MM.1S (cell line): ENCODE measurements at regions not wholly inside any gene's neighbourhood (a gene's known extent, or its start where the extent isn't known, plus 50 kb on each side); places are given as distances from the start of the nearest gene placed in this dataset.

ENCODE experiments used
- DNase-seq: peaks from one replicate; pipeline ENCODE4 v3.0.0-alpha.2; 2015
- H2AFZ ChIP-seq: fragments of 300-600 bp; sonication (generic); 2 replicates; pipeline ENCODE4 v1.6.0; 2016; ENCODE audit warnings: antibody characterized with exemption, low read length
- H3F3A ChIP-seq: fragments of 300-600 bp; sonication (generic); 2 replicates; pipeline ENCODE4 v1.6.1; 2016; ENCODE audit warnings: mild to moderate bottlenecking, antibody characterized with exemption, low read length, moderate library complexity, mixed read lengths; ENCODE audit not compliant: insufficient read depth
- H3K27ac ChIP-seq: fragments of 300-600 bp; sonication (generic); 2 replicates; pipeline ENCODE4 v1.5.1; 2016; ENCODE audit warnings: mild to moderate bottlenecking, low read length
- H3K27me3 ChIP-seq: fragments of 300-600 bp; sonication (generic); replicated peaks from 2 replicates; pipeline ENCODE4 v1.6.0; 2016; ENCODE audit warnings: low read length; ENCODE audit not compliant: insufficient read depth
- H3K36me3 ChIP-seq: fragments of 300-600 bp; sonication (generic); replicated peaks from 2 replicates; pipeline ENCODE4 v1.6.1; 2016; ENCODE audit warnings: mild to moderate bottlenecking, low read length, mixed read lengths; ENCODE audit not compliant: insufficient read depth
- H3K4me1 ChIP-seq: fragments of 300-600 bp; sonication (generic); 2 replicates; pipeline ENCODE4 v1.6.1; 2016; ENCODE audit warnings: low read length, mixed read lengths
- H3K4me2 ChIP-seq: fragments of 300-600 bp; sonication (generic); 2 replicates; pipeline ENCODE4 v1.6.0; 2016; ENCODE audit warnings: low read depth, low read length
- H3K4me3 ChIP-seq: fragments of 300-600 bp; sonication (generic); 2 replicates; pipeline ENCODE4 v1.5.1; 2016; ENCODE audit warnings: low read length, mixed read lengths
- H3K79me2 ChIP-seq: fragments of 300-600 bp; sonication (generic); 2 replicates; pipeline ENCODE4 v1.6.1; 2016; ENCODE audit warnings: mixed run types, low read length, mixed read lengths
- H3K9ac ChIP-seq: fragments of 300-600 bp; sonication (generic); 2 replicates; pipeline ENCODE4 v1.6.1; 2016; ENCODE audit warnings: low read length, mixed read lengths
- H3K9me2 ChIP-seq: fragments of 300-600 bp; sonication (generic); replicated peaks from 2 replicates; pipeline ENCODE4 v1.6.1; 2016; ENCODE audit warnings: mild to moderate bottlenecking, low read length, mixed read lengths; ENCODE audit not compliant: insufficient read depth
- H3K9me3 ChIP-seq: fragments of 300-600 bp; sonication (generic); replicated peaks from 2 replicates; pipeline ENCODE4 v1.6.1; 2016; ENCODE audit warnings: mild to moderate bottlenecking, low read length, mixed read lengths; ENCODE audit not compliant: insufficient read depth
- H4K20me1 ChIP-seq: fragments of 300-600 bp; sonication (generic); 2 replicates; pipeline ENCODE4 v1.6.1; 2016; ENCODE audit warnings: mild to moderate bottlenecking, low read length, moderate library complexity, mixed read lengths; ENCODE audit not compliant: insufficient read depth
- CTCF ChIP-seq: fragments of 300-600 bp; sonication (generic); IDR thresholded peaks from 2 replicates; pipeline ENCODE4 v1.5.1; 2016; ENCODE audit warnings: antibody characterized with exemption, low read length, mixed read lengths
- EZH2 ChIP-seq: fragments of 300-600 bp; sonication (generic); optimal IDR thresholded peaks from 2 replicates; pipeline ENCODE3; 2017; ENCODE audit warnings: low read depth, mild to moderate bottlenecking, antibody characterized with exemption, low read length, mixed read lengths
- EZH2phosphoT487 ChIP-seq: fragments of 300-600 bp; sonication (generic); IDR thresholded peaks from 2 replicates; pipeline ENCODE4 v1.6.1; 2018; ENCODE audit warnings: antibody characterized with exemption, low read length

- H3K79me2 ChIP-seq: no peaks in the 10 kb centered on the region
- no peaks in the 10 kb centered on the region for H3K27me3 ChIP-seq
- no peak overlapping the region for H3K9ac ChIP-seq
- TF ChIP-seq EZH2 (no peak), EZH2phosphoT487 (no peak), CTCF (no peak)
- DNase-seq: no peak
- H3K4me2 ChIP-seq: no peak overlapping the region
- H3K4me1 ChIP-seq: no peaks in the 10 kb centered on the region
- no peaks in the 10 kb centered on the region for H3F3A ChIP-seq
- no peaks in the 10 kb centered on the region for H3K9me2 ChIP-seq
- no peak overlapping the region for H3K27ac ChIP-seq
- no peak overlapping the region for H3K4me3 ChIP-seq
- H4K20me1 ChIP-seq: no peaks in the 10 kb centered on the region
- H2AFZ ChIP-seq: no peak overlapping the region
- no peaks in the 10 kb centered on the region for H3K9me3 ChIP-seq
- no peaks in the 10 kb centered on the region for H3K36me3 ChIP-seq
Observed at GRCh38 chr13:106029676-106030290, 505.7 kb downstream of the EFNB2 start.

GRCh38 chr13:106028911-106029310, 506.6 kb downstream of the EFNB2 start:
- Histone ChIP-seq H3K9me2 (no peaks in the 10 kb centered on the region), H3K27me3 (no peaks in the 10 kb centered on the region), H2AFZ (no peak overlapping the region), H4K20me1 (no peaks in the 10 kb centered on the region), H3K4me1 (no peaks in the 10 kb centered on the region), H3K4me3 (no peak overlapping the region), H3K9me3 (no peaks in the 10 kb centered on the region), H3K36me3 (no peaks in the 10 kb centered on the region), H3K79me2 (no peaks in the 10 kb centered on the region), H3F3A (no peaks in the 10 kb centered on the region), H3K27ac (no peak overlapping the region), H3K9ac (no peak overlapping the region), H3K4me2 (no peak overlapping the region)
- DNase-seq: no peak
- no peak for TF ChIP-seq CTCF
- no peak for TF ChIP-seq EZH2phosphoT487
- TF ChIP-seq EZH2: no peak

GRCh38 chr13:106011600-106011999, 523.9 kb downstream of the EFNB2 start:
- Histone ChIP-seq H3K36me3 (no peaks in the 10 kb centered on the region), H4K20me1 (no peaks in the 10 kb centered on the region), H3K4me3 (no peak overlapping the region), H3K4me1 (no peaks in the 10 kb centered on the region), H3F3A (no peaks in the 10 kb centered on the region), H3K4me2 (no peak overlapping the region), H3K27me3 (no peaks in the 10 kb centered on the region), H3K9me3 (no peaks in the 10 kb centered on the region), H3K27ac (no peak overlapping the region), H3K9me2 (no peaks in the 10 kb centered on the region), H3K79me2 (no peaks in the 10 kb centered on the region), H3K9ac (no peak overlapping the region), H2AFZ (no peak overlapping the region)
- DNase-seq: no peak
- TF ChIP-seq EZH2phosphoT487: no peak
- TF ChIP-seq CTCF: no peak
- TF ChIP-seq EZH2: no peak
